ENCODE measurements at regions not wholly inside any gene's neighbourhood (a gene's known extent, or its start where the extent isn't known, plus 50 kb on each side); places are given as distances from the start of the nearest gene placed in this dataset.

DNA sequence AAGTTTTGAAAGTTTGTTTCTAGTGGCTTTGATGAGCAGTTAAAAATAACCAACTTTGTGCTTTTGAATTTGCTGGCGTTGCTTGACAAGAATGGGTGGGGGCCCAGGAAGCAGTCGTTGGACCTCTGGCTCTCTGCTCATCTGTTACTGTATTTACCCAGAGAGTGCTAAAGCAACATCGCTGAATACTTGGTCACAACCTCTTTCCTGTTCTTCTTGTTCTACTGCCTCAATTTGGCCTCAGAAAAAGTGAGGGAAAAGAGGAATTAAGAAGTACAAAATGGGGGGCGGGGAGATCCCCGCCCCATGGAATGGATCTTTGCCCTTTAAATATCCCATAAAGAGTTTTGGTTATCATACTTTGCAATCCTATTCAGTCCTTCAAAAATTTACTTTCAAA lies 221.5 kb upstream of the G2E3 start:
- no peak overlapping the region for H3K4me3 ChIP-seq (ENCODE audit: low read depth, low read length)
- TF ChIP-seq, protein P1, sequence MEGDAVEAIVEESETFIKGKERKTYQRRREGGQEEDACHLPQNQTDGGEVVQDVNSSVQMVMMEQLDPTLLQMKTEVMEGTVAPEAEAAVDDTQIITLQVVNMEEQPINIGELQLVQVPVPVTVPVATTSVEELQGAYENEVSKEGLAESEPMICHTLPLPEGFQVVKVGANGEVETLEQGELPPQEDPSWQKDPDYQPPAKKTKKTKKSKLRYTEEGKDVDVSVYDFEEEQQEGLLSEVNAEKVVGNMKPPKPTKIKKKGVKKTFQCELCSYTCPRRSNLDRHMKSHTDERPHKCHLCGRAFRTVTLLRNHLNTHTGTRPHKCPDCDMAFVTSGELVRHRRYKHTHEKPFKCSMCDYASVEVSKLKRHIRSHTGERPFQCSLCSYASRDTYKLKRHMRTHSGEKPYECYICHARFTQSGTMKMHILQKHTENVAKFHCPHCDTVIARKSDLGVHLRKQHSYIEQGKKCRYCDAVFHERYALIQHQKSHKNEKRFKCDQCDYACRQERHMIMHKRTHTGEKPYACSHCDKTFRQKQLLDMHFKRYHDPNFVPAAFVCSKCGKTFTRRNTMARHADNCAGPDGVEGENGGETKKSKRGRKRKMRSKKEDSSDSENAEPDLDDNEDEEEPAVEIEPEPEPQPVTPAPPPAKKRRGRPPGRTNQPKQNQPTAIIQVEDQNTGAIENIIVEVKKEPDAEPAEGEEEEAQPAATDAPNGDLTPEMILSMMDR (IDR thresholded peaks at IDR 0.05; ENCODE audit: low read depth, low read length): no peak
- no peak for DNase-seq (ENCODE audit: low read depth, low spot score)
- in situ Hi-C loops (cut with HindIII; ENCODE audit: low sequenced_read_pairs): no loop called here

DNA sequence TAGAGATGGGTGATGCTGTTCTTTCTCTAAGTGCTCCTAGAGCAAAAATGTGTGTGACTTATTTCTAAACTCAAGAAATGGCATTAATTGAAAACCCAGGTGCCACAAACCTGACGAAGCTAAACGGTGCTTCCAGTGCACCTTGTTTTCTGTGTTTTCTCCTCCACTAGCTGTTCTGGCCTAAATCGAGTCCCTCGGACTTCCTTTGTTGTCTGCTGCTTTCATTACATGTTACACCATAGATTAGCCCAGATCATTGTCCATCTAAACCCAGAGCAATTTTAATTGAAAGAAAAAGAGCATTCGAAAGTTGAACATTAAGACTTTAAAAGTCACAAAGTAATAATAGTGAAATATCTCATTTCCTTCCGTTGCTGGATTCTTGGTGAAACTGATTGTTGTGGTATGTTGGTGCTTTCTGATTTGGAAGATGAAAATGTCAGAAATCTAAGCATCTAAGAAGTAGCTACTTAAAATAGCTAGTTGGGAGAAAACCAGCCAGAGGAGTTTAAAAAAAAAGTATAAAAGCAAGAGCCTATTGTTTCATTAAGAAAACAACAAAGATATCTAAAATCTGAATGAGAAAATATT lies 219.6 kb upstream of the G2E3 start:
- no peak for DNase-seq (ENCODE audit: low read depth, low spot score)
- TF ChIP-seq, protein P1 (IDR thresholded peaks at IDR 0.05; ENCODE audit: low read depth, low read length): no peak
- H3K4me3 ChIP-seq (ENCODE audit: low read depth, low read length): no peak overlapping the region
- in situ Hi-C loops (cut with HindIII; ENCODE audit: low sequenced_read_pairs): no loop called here

DNA sequence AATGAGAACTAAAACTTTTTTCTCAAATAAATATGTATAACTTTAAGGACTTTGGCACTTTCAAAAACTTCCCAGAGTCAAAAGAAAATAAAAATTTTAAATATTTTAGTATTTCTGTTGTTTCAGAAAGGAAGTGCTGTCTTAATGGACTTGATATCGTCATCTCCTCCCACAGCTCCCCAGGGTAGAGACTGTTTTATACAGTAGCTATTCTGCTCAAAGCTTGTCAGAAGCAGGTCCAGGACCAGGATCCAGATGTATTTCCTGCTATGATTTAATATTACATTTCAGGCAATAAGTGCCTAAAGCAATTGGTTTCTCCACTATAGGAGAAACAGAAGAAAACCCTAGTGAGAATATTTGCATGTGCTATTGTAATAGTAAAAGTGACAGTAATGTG lies 218.5 kb upstream of the G2E3 start:
- DNase-seq (ENCODE audit: low read depth, low spot score): no peak
- no peak overlapping the region for H3K4me3 ChIP-seq (ENCODE audit: low read depth, low read length)
- TF ChIP-seq, protein P1 (IDR thresholded peaks at IDR 0.05; ENCODE audit: low read depth, low read length): no peak
- in situ Hi-C loops (cut with HindIII; ENCODE audit: low sequenced_read_pairs): no loop called here

GRCh38 chr14:30345511-30345910 lies 213.4 kb upstream of the G2E3 start:
- in situ Hi-C loops (cut with HindIII; ENCODE audit: low sequenced_read_pairs): no loop called here
- H3K4me3 ChIP-seq (ENCODE audit: low read depth, low read length): no peak overlapping the region
- DNase-seq (ENCODE audit: low read depth, low spot score): no peak
- TF ChIP-seq, protein P1 (IDR thresholded peaks at IDR 0.05; ENCODE audit: low read depth, low read length): no peak

- H3K4me3 ChIP-seq (ENCODE audit: low read depth, low read length): no peak overlapping the region
- DNase-seq (ENCODE audit: low read depth, low spot score): no peak
- in situ Hi-C loops (cut with HindIII; ENCODE audit: low sequenced_read_pairs): no loop called here
- TF ChIP-seq, protein P1 (IDR thresholded peaks at IDR 0.05; ENCODE audit: low read depth, low read length): no peak
These were observed 210.5 kb upstream of the G2E3 start for GRCh38 chr14:30348445-30348844.

GRCh38 chr14:30349520-30349919 lies 209.4 kb upstream of the G2E3 start:
- no peak for DNase-seq (ENCODE audit: low read depth, low spot score)
- in situ Hi-C loops (cut with HindIII; ENCODE audit: low sequenced_read_pairs): no loop called here
- TF ChIP-seq, protein P1 (IDR thresholded peaks at IDR 0.05; ENCODE audit: low read depth, low read length): no peak
- H3K4me3 ChIP-seq (ENCODE audit: low read depth, low read length): no peak overlapping the region

GRCh38 chr14:30354439-30354838 lies 204.5 kb upstream of the G2E3 start:
- no peak overlapping the region for H3K4me3 ChIP-seq (ENCODE audit: low read depth, low read length)
- in situ Hi-C loops (cut with HindIII; ENCODE audit: low sequenced_read_pairs): no loop called here
- no peak for DNase-seq (ENCODE audit: low read depth, low spot score)
- TF ChIP-seq, protein P1 (IDR thresholded peaks at IDR 0.05; ENCODE audit: low read depth, low read length): no peak

Measured in astrocyte of the spinal cord (primary cell).